ENCODE measurements at regions not wholly inside any gene's neighbourhood (a gene's known extent, or its start where the extent isn't known, plus 50 kb on each side); places are given as distances from the start of the nearest gene placed in this dataset.

GRCh38 chr15:46815765-46816164, 901.5 kb upstream of the SEMA6D start:
- TF ChIP-seq POLR2A (IDR thresholded peaks at IDR 0.05; ENCODE audit: low read depth, low read length) (no peak), TAF1 (IDR thresholded peaks at IDR 0.05; ENCODE audit: low read depth, low read length) (no peak), SPI1 (IDR thresholded peaks at IDR 0.05; ENCODE audit: low read depth, low read length) (no peak)
